ENCODE measurements at regions not wholly inside any gene's neighbourhood (a gene's known extent, or its start where the extent isn't known, plus 50 kb on each side); places are given as distances from the start of the nearest gene placed in this dataset.

- Histone ChIP-seq H3K9ac (replicated peaks in 1 of 4; ENCODE audit: extremely low read depth in 1 of 4, low read depth in 3 of 4, low read length in 3 of 4) (no peak overlapping the region), H3K9me3 (ENCODE audit: insufficient read depth in 2 of 2, low read depth in 1 of 2, low read length in 1 of 2) (no peaks in the 10 kb centered on the region), H2BK120ac (replicated peaks; ENCODE audit: low read depth, low read length) (no peak overlapping the region), H3K14ac (ENCODE audit: insufficient read length) (no peak overlapping the region), H3K36me3 (ENCODE audit: control insufficient read depth in 2 of 4, insufficient read depth in 4 of 4, low read length in 3 of 4) (no peaks in the 10 kb centered on the region), H3K4ac (replicated peaks; ENCODE audit: insufficient read length, low read depth, low read length) (no peak overlapping the region), H3K79me2 (ENCODE audit: control insufficient read depth in 1 of 2, insufficient read depth in 2 of 2, low read length in 2 of 2) (no peaks in the 10 kb centered on the region), H2AK5ac (ENCODE audit: low read depth, low read length) (no peak overlapping the region), H3K4me1 (replicated peaks in 1 of 4; ENCODE audit: control insufficient read depth in 3 of 4, insufficient read depth in 4 of 4, low read length in 3 of 4) (no peaks in the 10 kb centered on the region), H4K5ac (ENCODE audit: insufficient read length, low read depth, low read length) (no peak overlapping the region), H3K4me2 (ENCODE audit: insufficient read depth in 1 of 2, low read depth in 2 of 2, low read length in 2 of 2) (no peak overlapping the region), H3K27ac (ENCODE audit: low read depth, low read length) (no peak overlapping the region), H2BK20ac (ENCODE audit: low read length) (no peak overlapping the region), H2BK15ac (ENCODE audit: low read length) (no peak overlapping the region), H2BK12ac (ENCODE audit: low read depth, low read length) (no peak overlapping the region), H4K8ac (ENCODE audit: extremely low read depth, insufficient read depth, low read length) (no peak overlapping the region), H3K56ac (replicated peaks; ENCODE audit: insufficient read length, low read depth, low read length) (no peak overlapping the region), H2BK5ac (ENCODE audit: low read depth, low read length) (no peak overlapping the region), H3K27me3 (replicated peaks in 1 of 4; ENCODE audit: control insufficient read depth in 3 of 4, extremely low read depth in 1 of 4, insufficient read depth in 3 of 4, low read length in 3 of 4) (peaks cover 10 to 21% (median 18%) of the 10 kb centered on the region in 4 experiments), H3K23ac (ENCODE audit: insufficient read length) (no peak overlapping the region), H4K91ac (replicated peaks; ENCODE audit: insufficient read length, low read length) (no peak overlapping the region), H2AFZ (ENCODE audit: low read length) (no peak overlapping the region), H4K20me1 (replicated peaks in 1 of 2; ENCODE audit: control insufficient read depth in 1 of 2, insufficient read depth in 2 of 2, low read length in 2 of 2) (peaks cover 0 to 2% of the 10 kb centered on the region in 2 experiments), H3K79me1 (ENCODE audit: low read depth, low read length) (no peaks in the 10 kb centered on the region), H3K23me2 (ENCODE audit: low read depth, low read length) (no peaks in the 10 kb centered on the region), H3K18ac (ENCODE audit: extremely low read depth, low read length) (no peak overlapping the region), H3K4me3 (ENCODE audit: extremely low read depth in 1 of 4, insufficient read depth in 2 of 4, low read depth in 3 of 4, low read length in 4 of 4) (no peak overlapping the region)
- POLR2A ChIA-PET (ENCODE audit: partially characterized antibody) = no interaction called here
- FAIRE-seq (no peak), DNase-seq (ENCODE audit: low read depth in 1 of 2, low spot score in 2 of 2) (no peak)
- CTCF ChIA-PET (ENCODE audit: partially characterized antibody) = interaction anchor here (0.6 kb wide), 2 partner anchors 9 to 404 kb away, joined by 3 to 4 read pairs; no protein-coding TSS in a partner anchor
- 98% methylated on average over 4 of the region's 4 CpGs; no CpG with 5 or more reads in 1 of the 2 experiments for WGBS, 2 experiments (ENCODE audit: extremely low coverage in 1 of 2, insufficient coverage in 1 of 2, insufficient read length in 1 of 2, insufficient replicate concordance in 2 of 2, low coverage in 1 of 2, low lambda C conversion rate in 2 of 2, missing lambda C conversion rate in 1 of 2)
- TF ChIP-seq CTBP2 (IDR thresholded peaks at IDR 0.05; ENCODE audit: borderline replicate concordance, insufficient read depth, insufficient read length, low read length) (no peak), TBP (IDR thresholded peaks at IDR 0.05; ENCODE audit: low read depth, low read length) (no peak), SP1 (IDR thresholded peaks at IDR 0.05; ENCODE audit: low read depth, low read length) (no peak), KDM4A (IDR thresholded peaks at IDR 0.05; ENCODE audit: low read depth, low read length, severe bottlenecking) (no peak), CHD2 (IDR thresholded peaks at IDR 0.05; ENCODE audit: low read length) (no peak), MAFK (IDR thresholded peaks at IDR 0.05; ENCODE audit: low read depth, low read length) (no peak), SAP30 (IDR thresholded peaks at IDR 0.05; ENCODE audit: insufficient read depth, insufficient replicate concordance, low read length) (no peak), ATF3 (IDR thresholded peaks at IDR 0.05; ENCODE audit: insufficient read depth, low read depth, low read length) (no peak), ASH2L (IDR thresholded peaks at IDR 0.05; ENCODE audit: low read length) (no peak), SRF (IDR thresholded peaks at IDR 0.05; ENCODE audit: low read depth, low read length) (no peak), RAD21 (IDR thresholded peaks at IDR 0.05 in 1 of 2, conservative IDR thresholded peaks at IDR 0.05 in 1 of 2; ENCODE audit: low read depth in 2 of 2, low read length in 2 of 2) (no peak), GABPA (IDR thresholded peaks at IDR 0.05; ENCODE audit: borderline replicate concordance, insufficient read depth, low read length) (no peak), USF2 (IDR thresholded peaks at IDR 0.05; ENCODE audit: low read length) (no peak)
Observed at GRCh38 chr11:19351426-19351825, 110.7 kb upstream of the E2F8 start.
